ENCODE measurements at regions not wholly inside any gene's neighbourhood (a gene's known extent, or its start where the extent isn't known, plus 50 kb on each side); places are given as distances from the start of the nearest gene placed in this dataset.

- ATAC-seq (replicated peaks; ENCODE audit: extremely low read depth, poor library complexity, severe bottlenecking): no peak
- Mint-ChIP-seq H3K4me1 (no peaks in the 10 kb centered on the region), H3K27me3 (no peaks in the 10 kb centered on the region), H3K9me3 (peaks cover 4% of the 10 kb centered on the region), H3K36me3 (ENCODE audit: insufficient read depth) (no peaks in the 10 kb centered on the region), H3K4me3 (no peak overlapping the region), H3K27ac (ENCODE audit: low read depth) (no peak overlapping the region)
- no peak for DNase-seq (ENCODE audit: low spot score in 2 of 2)
Measured at GRCh38 chr11:127358160-127358559, 357.6 kb upstream of the KIRREL3 start.

- ATAC-seq (replicated peaks; ENCODE audit: extremely low read depth, poor library complexity, severe bottlenecking) (no peak), DNase-seq (ENCODE audit: low spot score in 2 of 2) (no peak)
- no peaks in the 10 kb centered on the region for H3K36me3 Mint-ChIP-seq (ENCODE audit: insufficient read depth)
- H3K9me3 Mint-ChIP-seq: peaks cover 11% of the 10 kb centered on the region
- H3K27me3 Mint-ChIP-seq: no peaks in the 10 kb centered on the region
- H3K4me3 Mint-ChIP-seq: no peak overlapping the region
- H3K4me1 Mint-ChIP-seq: no peaks in the 10 kb centered on the region
- no peak overlapping the region for H3K27ac Mint-ChIP-seq (ENCODE audit: low read depth)
Measured at GRCh38 chr11:127350476-127350875, 349.9 kb upstream of the KIRREL3 start.

GRCh38 chr11:127345819-127346459 lies 345.4 kb upstream of the KIRREL3 start:
- Mint-ChIP-seq H3K9me3 (peaks cover 6% of the 10 kb centered on the region), H3K36me3 (ENCODE audit: insufficient read depth) (no peaks in the 10 kb centered on the region), H3K27ac (ENCODE audit: low read depth) (no peak overlapping the region), H3K4me3 (no peak overlapping the region), H3K4me1 (no peaks in the 10 kb centered on the region), H3K27me3 (no peaks in the 10 kb centered on the region)
- no peak for DNase-seq (ENCODE audit: low spot score in 2 of 2)
- no peak for ATAC-seq (replicated peaks; ENCODE audit: extremely low read depth, poor library complexity, severe bottlenecking)

- H3K27ac Mint-ChIP-seq (ENCODE audit: low read depth): no peak overlapping the region
- H3K4me3 Mint-ChIP-seq: no peak overlapping the region
- no peaks in the 10 kb centered on the region for H3K27me3 Mint-ChIP-seq
- no peak for DNase-seq (ENCODE audit: low spot score in 2 of 2)
- no peaks in the 10 kb centered on the region for H3K4me1 Mint-ChIP-seq
- ATAC-seq (replicated peaks; ENCODE audit: extremely low read depth, poor library complexity, severe bottlenecking): no peak
- no peaks in the 10 kb centered on the region for H3K9me3 Mint-ChIP-seq
- peaks cover 2% of the 10 kb centered on the region for H3K36me3 Mint-ChIP-seq (ENCODE audit: insufficient read depth)
Measured at GRCh38 chr11:127340438-127340837, 339.9 kb upstream of the KIRREL3 start.

GRCh38 chr11:127339376-127339775 lies 338.8 kb upstream of the KIRREL3 start:
- Mint-ChIP-seq H3K4me3 (no peak overlapping the region), H3K27ac (ENCODE audit: low read depth) (no peak overlapping the region), H3K36me3 (ENCODE audit: insufficient read depth) (peaks cover 2% of the 10 kb centered on the region), H3K4me1 (no peaks in the 10 kb centered on the region), H3K9me3 (no peaks in the 10 kb centered on the region), H3K27me3 (no peaks in the 10 kb centered on the region)
- ATAC-seq (replicated peaks; ENCODE audit: extremely low read depth, poor library complexity, severe bottlenecking) (no peak), DNase-seq (ENCODE audit: low spot score in 2 of 2) (no peak)

- H3K36me3 Mint-ChIP-seq (ENCODE audit: insufficient read depth): peaks cover 2% of the 10 kb centered on the region
- ATAC-seq (replicated peaks; ENCODE audit: extremely low read depth, poor library complexity, severe bottlenecking): no peak
- no peak overlapping the region for H3K4me3 Mint-ChIP-seq
Measured at GRCh38 chr11:127338380-127339259, 338.1 kb upstream of the KIRREL3 start.

GRCh38 chr11:127334466-127334865 lies 333.9 kb upstream of the KIRREL3 start:
- DNase-seq (ENCODE audit: low spot score in 2 of 2) (no peak), ATAC-seq (replicated peaks; ENCODE audit: extremely low read depth, poor library complexity, severe bottlenecking) (no peak)
- H3K4me3 Mint-ChIP-seq: no peak overlapping the region
- no peaks in the 10 kb centered on the region for H3K27me3 Mint-ChIP-seq
- H3K36me3 Mint-ChIP-seq (ENCODE audit: insufficient read depth): peaks cover 2% of the 10 kb centered on the region
- H3K4me1 Mint-ChIP-seq: no peaks in the 10 kb centered on the region
- H3K9me3 Mint-ChIP-seq: peaks cover 3% of the 10 kb centered on the region
- no peak overlapping the region for H3K27ac Mint-ChIP-seq (ENCODE audit: low read depth)

More at GRCh38 chr11:127338380-127339259, 338.1 kb upstream of the KIRREL3 start:
- H3K9me3 Mint-ChIP-seq: no peaks in the 10 kb centered on the region
- no peaks in the 10 kb centered on the region for H3K27me3 Mint-ChIP-seq
- no peak overlapping the region for H3K27ac Mint-ChIP-seq (ENCODE audit: low read depth)
- no peaks in the 10 kb centered on the region for H3K4me1 Mint-ChIP-seq
- no peak for DNase-seq (ENCODE audit: low spot score in 2 of 2)

- peaks cover 2% of the 10 kb centered on the region for H3K36me3 Mint-ChIP-seq (ENCODE audit: insufficient read depth)
- ATAC-seq (replicated peaks; ENCODE audit: extremely low read depth, poor library complexity, severe bottlenecking) (no peak), DNase-seq (ENCODE audit: low spot score in 2 of 2) (no peak)
- H3K27me3 Mint-ChIP-seq: no peaks in the 10 kb centered on the region
- no peak overlapping the region for H3K4me3 Mint-ChIP-seq
- no peaks in the 10 kb centered on the region for H3K4me1 Mint-ChIP-seq
- H3K27ac Mint-ChIP-seq (ENCODE audit: low read depth): no peak overlapping the region
- H3K9me3 Mint-ChIP-seq: peaks cover 8% of the 10 kb centered on the region
Measured at GRCh38 chr11:127332896-127333295, 332.3 kb upstream of the KIRREL3 start.

GRCh38 chr11:127330044-127330443 lies 329.5 kb upstream of the KIRREL3 start:
- peaks cover 9% of the 10 kb centered on the region for H3K9me3 Mint-ChIP-seq
- H3K27me3 Mint-ChIP-seq: no peaks in the 10 kb centered on the region
- H3K4me1 Mint-ChIP-seq: no peaks in the 10 kb centered on the region
- H3K36me3 Mint-ChIP-seq (ENCODE audit: insufficient read depth): peaks cover 3% of the 10 kb centered on the region
- DNase-seq (ENCODE audit: low spot score in 2 of 2) (no peak), ATAC-seq (replicated peaks; ENCODE audit: extremely low read depth, poor library complexity, severe bottlenecking) (no peak)
- H3K4me3 Mint-ChIP-seq: no peak overlapping the region
- no peak overlapping the region for H3K27ac Mint-ChIP-seq (ENCODE audit: low read depth)

GRCh38 chr11:127308291-127308690 lies 307.7 kb upstream of the KIRREL3 start:
- Mint-ChIP-seq H3K9me3 (peaks cover 19% of the 10 kb centered on the region), H3K27ac (ENCODE audit: low read depth) (no peak overlapping the region), H3K4me1 (no peaks in the 10 kb centered on the region), H3K36me3 (ENCODE audit: insufficient read depth) (no peaks in the 10 kb centered on the region), H3K4me3 (no peak overlapping the region), H3K27me3 (no peaks in the 10 kb centered on the region)
- DNase-seq (ENCODE audit: low spot score in 2 of 2) (no peak), ATAC-seq (replicated peaks; ENCODE audit: extremely low read depth, poor library complexity, severe bottlenecking) (no peak)

- Mint-ChIP-seq H3K27me3 (no peaks in the 10 kb centered on the region), H3K27ac (ENCODE audit: low read depth) (no peak overlapping the region), H3K9me3 (peaks cover 15% of the 10 kb centered on the region), H3K4me1 (no peaks in the 10 kb centered on the region), H3K4me3 (no peak overlapping the region), H3K36me3 (ENCODE audit: insufficient read depth) (no peaks in the 10 kb centered on the region)
- no peak for ATAC-seq (replicated peaks; ENCODE audit: extremely low read depth, poor library complexity, severe bottlenecking)
- DNase-seq (ENCODE audit: low spot score in 2 of 2): no peak
Measured at GRCh38 chr11:127307700-127308099, 307.1 kb upstream of the KIRREL3 start.

- no peaks in the 10 kb centered on the region for H3K27me3 Mint-ChIP-seq
- H3K27ac Mint-ChIP-seq (ENCODE audit: low read depth): no peak overlapping the region
- DNase-seq (ENCODE audit: low spot score in 2 of 2) (no peak), ATAC-seq (replicated peaks; ENCODE audit: extremely low read depth, poor library complexity, severe bottlenecking) (no peak)
- H3K4me3 Mint-ChIP-seq: no peak overlapping the region
- H3K9me3 Mint-ChIP-seq: peaks cover 10% of the 10 kb centered on the region
- H3K4me1 Mint-ChIP-seq: no peaks in the 10 kb centered on the region
- H3K36me3 Mint-ChIP-seq (ENCODE audit: insufficient read depth): no peaks in the 10 kb centered on the region
Measured at GRCh38 chr11:127304634-127305033, 304.1 kb upstream of the KIRREL3 start.

- no peak overlapping the region for H3K4me3 Mint-ChIP-seq
- no peaks in the 10 kb centered on the region for H3K27me3 Mint-ChIP-seq
- no peaks in the 10 kb centered on the region for H3K36me3 Mint-ChIP-seq (ENCODE audit: insufficient read depth)
- no peaks in the 10 kb centered on the region for H3K4me1 Mint-ChIP-seq
- no peak for ATAC-seq (replicated peaks; ENCODE audit: extremely low read depth, poor library complexity, severe bottlenecking)
- peaks cover 5% of the 10 kb centered on the region for H3K9me3 Mint-ChIP-seq
- H3K27ac Mint-ChIP-seq (ENCODE audit: low read depth): no peak overlapping the region
- DNase-seq (ENCODE audit: low spot score in 2 of 2): no peak
Measured at GRCh38 chr11:127288926-127289325, 288.4 kb upstream of the KIRREL3 start.
